ENCODE measurements at regions not wholly inside any gene's neighbourhood (a gene's known extent, or its start where the extent isn't known, plus 50 kb on each side); places are given as distances from the start of the nearest gene placed in this dataset.

DNA sequence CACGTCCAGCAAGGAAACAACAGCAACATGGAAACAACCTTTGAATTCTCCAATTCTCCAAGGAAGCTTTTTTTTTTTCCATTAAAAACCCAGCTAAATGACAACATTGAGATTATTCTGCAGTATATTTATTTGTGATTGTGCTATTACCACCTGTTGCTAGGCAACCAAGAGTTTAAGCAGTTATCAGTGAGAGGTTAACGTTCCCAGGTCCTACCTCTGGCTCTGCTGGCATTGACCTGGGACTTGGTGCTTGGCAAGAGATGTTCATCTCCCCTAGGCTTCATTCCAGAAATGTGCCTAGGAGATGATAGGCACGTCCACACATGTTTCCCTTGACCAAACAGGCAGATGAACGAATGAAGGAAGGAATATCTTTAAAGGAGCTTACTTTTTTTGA is 157.0 kb downstream of the TDRD15 start:
- Histone ChIP-seq H3K4me3 (ENCODE audit: low read depth, low read length) (no peak overlapping the region), H3K36me3 (ENCODE audit: control insufficient read depth, insufficient read depth, low read length) (no peaks in the 10 kb centered on the region), H3K27me3 (replicated peaks; ENCODE audit: control insufficient read depth, insufficient read depth, low read length) (no peaks in the 10 kb centered on the region), H3K4me1 (peaks cover 26% of the 10 kb centered on the region), H3K9me3 (no peaks in the 10 kb centered on the region)
- TF ChIP-seq, protein P1, sequence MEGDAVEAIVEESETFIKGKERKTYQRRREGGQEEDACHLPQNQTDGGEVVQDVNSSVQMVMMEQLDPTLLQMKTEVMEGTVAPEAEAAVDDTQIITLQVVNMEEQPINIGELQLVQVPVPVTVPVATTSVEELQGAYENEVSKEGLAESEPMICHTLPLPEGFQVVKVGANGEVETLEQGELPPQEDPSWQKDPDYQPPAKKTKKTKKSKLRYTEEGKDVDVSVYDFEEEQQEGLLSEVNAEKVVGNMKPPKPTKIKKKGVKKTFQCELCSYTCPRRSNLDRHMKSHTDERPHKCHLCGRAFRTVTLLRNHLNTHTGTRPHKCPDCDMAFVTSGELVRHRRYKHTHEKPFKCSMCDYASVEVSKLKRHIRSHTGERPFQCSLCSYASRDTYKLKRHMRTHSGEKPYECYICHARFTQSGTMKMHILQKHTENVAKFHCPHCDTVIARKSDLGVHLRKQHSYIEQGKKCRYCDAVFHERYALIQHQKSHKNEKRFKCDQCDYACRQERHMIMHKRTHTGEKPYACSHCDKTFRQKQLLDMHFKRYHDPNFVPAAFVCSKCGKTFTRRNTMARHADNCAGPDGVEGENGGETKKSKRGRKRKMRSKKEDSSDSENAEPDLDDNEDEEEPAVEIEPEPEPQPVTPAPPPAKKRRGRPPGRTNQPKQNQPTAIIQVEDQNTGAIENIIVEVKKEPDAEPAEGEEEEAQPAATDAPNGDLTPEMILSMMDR (IDR thresholded peaks at IDR 0.05; ENCODE audit: insufficient read depth in 1 of 2, low read depth in 1 of 2, low read length in 1 of 2, severe bottlenecking in 1 of 2, unreplicated experiment in 1 of 2), result no peak
- ChIA-PET CTCF (interaction anchor here (0.6 to 0.7 kb wide), 2 partner anchors 37 to 191 kb away, joined by 4 to 8 read pairs; no protein-coding TSS in a partner anchor), POLR2A (no interaction called here)
- no peaks in the 10 kb centered on the region for H3K27me3 Mint-ChIP-seq (ENCODE audit: insufficient read depth, unreplicated experiment)
- no TSS peak for BruUV-seq (replicated peaks)
- no peak for DNase-seq
- peaks cover 3% of the 10 kb centered on the region for H3K9me3 Mint-ChIP-seq (ENCODE audit: unreplicated experiment)
- H3K27ac Mint-ChIP-seq (ENCODE audit: unreplicated experiment), result no peak overlapping the region
- intact Hi-C loops (cut with micrococcal nuclease; ENCODE audit: unreplicated experiment), result no loop called here
- H3K4me3 Mint-ChIP-seq (ENCODE audit: unreplicated experiment), result no peak overlapping the region
- H3K36me3 Mint-ChIP-seq (ENCODE audit: insufficient read depth, unreplicated experiment), result no peaks in the 10 kb centered on the region
- peaks cover 16% of the 10 kb centered on the region for H3K4me1 Mint-ChIP-seq (ENCODE audit: low read depth, unreplicated experiment)

- CTCF ChIA-PET, result no interaction called here
Observed at GRCh38 chr2:21281384-21281783, 157.6 kb downstream of the TDRD15 start.

DNA sequence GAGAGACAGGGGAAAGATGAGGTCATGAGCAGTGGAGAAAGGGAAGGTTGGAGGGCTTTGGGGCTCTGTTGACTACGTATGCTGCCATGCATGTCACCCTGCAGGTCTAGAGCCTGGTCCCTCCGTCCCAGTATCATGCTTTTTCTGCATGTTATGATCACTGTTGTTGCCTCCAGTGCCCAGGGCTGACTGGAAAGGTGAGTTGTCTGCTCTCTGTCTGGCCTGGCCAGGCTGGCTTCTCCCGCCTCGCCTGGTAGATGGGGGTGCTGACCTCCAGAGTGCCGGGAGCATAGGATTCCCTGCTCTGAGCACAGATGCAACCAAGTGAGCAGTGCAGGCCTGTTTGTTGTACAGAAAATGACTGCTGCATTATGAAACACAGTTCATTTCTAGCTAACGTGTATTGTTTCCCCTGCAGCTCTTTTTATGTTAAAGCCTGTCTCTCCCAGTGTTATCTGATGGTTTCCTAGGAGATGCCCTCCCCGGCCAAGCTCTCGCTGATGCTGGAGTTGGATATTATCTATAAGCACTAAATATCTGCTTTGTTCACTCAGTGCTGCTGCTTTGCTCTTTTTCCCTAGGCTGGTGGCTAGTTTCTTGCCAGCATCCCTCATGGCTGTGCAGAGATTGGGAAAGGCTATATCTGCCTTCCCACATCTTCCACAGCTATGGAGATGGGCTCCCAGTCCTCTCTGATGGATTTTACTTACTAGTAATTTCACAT is 158.2 kb downstream of the TDRD15 start:
- TF ChIP-seq, protein P1 (IDR thresholded peaks at IDR 0.05; ENCODE audit: insufficient read depth in 1 of 2, low read depth in 1 of 2, low read length in 1 of 2, severe bottlenecking in 1 of 2, unreplicated experiment in 1 of 2), result no peak
- Mint-ChIP-seq H3K4me1 (ENCODE audit: low read depth, unreplicated experiment) (peaks cover 13% of the 10 kb centered on the region), H3K9me3 (ENCODE audit: unreplicated experiment) (peaks cover 9% of the 10 kb centered on the region), H3K4me3 (ENCODE audit: unreplicated experiment) (no peak overlapping the region), H3K36me3 (ENCODE audit: insufficient read depth, unreplicated experiment) (no peaks in the 10 kb centered on the region), H3K27ac (ENCODE audit: unreplicated experiment) (no peak overlapping the region), H3K27me3 (ENCODE audit: insufficient read depth, unreplicated experiment) (no peaks in the 10 kb centered on the region)
- BruUV-seq (replicated peaks), result no TSS peak
- no peak for DNase-seq
- Histone ChIP-seq H3K36me3 (ENCODE audit: control insufficient read depth, insufficient read depth, low read length) (no peaks in the 10 kb centered on the region), H3K4me1 (peaks cover 24% of the 10 kb centered on the region), H3K9me3 (no peaks in the 10 kb centered on the region), H3K27me3 (replicated peaks; ENCODE audit: control insufficient read depth, insufficient read depth, low read length) (no peaks in the 10 kb centered on the region), H3K4me3 (ENCODE audit: low read depth, low read length) (no peak overlapping the region)
- ChIA-PET CTCF (no interaction called here), POLR2A (no interaction called here)
- intact Hi-C loops (cut with micrococcal nuclease; ENCODE audit: unreplicated experiment), result no loop called here

More at GRCh38 chr2:21281384-21281783, 157.6 kb downstream of the TDRD15 start:
- H3K4me3 Mint-ChIP-seq (ENCODE audit: unreplicated experiment), result no peak overlapping the region
- Histone ChIP-seq H3K36me3 (ENCODE audit: control insufficient read depth, insufficient read depth, low read length) (no peaks in the 10 kb centered on the region), H3K9me3 (no peaks in the 10 kb centered on the region), H3K4me3 (ENCODE audit: low read depth, low read length) (no peak overlapping the region), H3K27me3 (replicated peaks; ENCODE audit: control insufficient read depth, insufficient read depth, low read length) (no peaks in the 10 kb centered on the region), H3K4me1 (peaks cover 26% of the 10 kb centered on the region)
- no peak for DNase-seq
- BruUV-seq (replicated peaks), result no TSS peak
- no peak overlapping the region for H3K27ac Mint-ChIP-seq (ENCODE audit: unreplicated experiment)
- POLR2A ChIA-PET, result no interaction called here
- intact Hi-C loops (cut with micrococcal nuclease; ENCODE audit: unreplicated experiment), result no loop called here
- H3K4me1 Mint-ChIP-seq (ENCODE audit: low read depth, unreplicated experiment), result peaks cover 16% of the 10 kb centered on the region
- peaks cover 9% of the 10 kb centered on the region for H3K9me3 Mint-ChIP-seq (ENCODE audit: unreplicated experiment)
- H3K36me3 Mint-ChIP-seq (ENCODE audit: insufficient read depth, unreplicated experiment), result no peaks in the 10 kb centered on the region
- H3K27me3 Mint-ChIP-seq (ENCODE audit: insufficient read depth, unreplicated experiment), result no peaks in the 10 kb centered on the region
- TF ChIP-seq, protein P1 (IDR thresholded peaks at IDR 0.05; ENCODE audit: insufficient read depth in 1 of 2, low read depth in 1 of 2, low read length in 1 of 2, severe bottlenecking in 1 of 2, unreplicated experiment in 1 of 2), result no peak

Data from Caco-2 (cell line).